ENCODE measurements at regions not wholly inside any gene's neighbourhood (a gene's known extent, or its start where the extent isn't known, plus 50 kb on each side); places are given as distances from the start of the nearest gene placed in this dataset.

DNA sequence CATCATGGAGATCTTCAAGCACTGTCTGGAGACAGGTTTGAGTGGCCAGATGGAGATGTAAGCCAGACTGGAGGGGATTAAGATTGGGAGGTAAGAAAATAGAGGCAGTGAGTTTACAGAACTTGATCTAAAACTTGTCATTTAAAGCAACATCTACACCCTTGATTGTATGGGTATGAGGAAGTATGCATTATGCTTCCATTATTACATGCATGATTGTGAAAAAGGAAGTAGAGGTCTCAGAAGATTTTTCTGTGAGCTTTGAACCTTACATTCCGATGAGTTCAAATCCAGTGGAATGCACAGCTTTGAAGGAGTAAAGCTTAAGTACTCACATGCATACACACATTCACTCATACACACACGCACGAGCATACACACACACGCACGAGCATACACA lies 550.8 kb downstream of the MED13L start:
- TF ChIP-seq, protein P1, sequence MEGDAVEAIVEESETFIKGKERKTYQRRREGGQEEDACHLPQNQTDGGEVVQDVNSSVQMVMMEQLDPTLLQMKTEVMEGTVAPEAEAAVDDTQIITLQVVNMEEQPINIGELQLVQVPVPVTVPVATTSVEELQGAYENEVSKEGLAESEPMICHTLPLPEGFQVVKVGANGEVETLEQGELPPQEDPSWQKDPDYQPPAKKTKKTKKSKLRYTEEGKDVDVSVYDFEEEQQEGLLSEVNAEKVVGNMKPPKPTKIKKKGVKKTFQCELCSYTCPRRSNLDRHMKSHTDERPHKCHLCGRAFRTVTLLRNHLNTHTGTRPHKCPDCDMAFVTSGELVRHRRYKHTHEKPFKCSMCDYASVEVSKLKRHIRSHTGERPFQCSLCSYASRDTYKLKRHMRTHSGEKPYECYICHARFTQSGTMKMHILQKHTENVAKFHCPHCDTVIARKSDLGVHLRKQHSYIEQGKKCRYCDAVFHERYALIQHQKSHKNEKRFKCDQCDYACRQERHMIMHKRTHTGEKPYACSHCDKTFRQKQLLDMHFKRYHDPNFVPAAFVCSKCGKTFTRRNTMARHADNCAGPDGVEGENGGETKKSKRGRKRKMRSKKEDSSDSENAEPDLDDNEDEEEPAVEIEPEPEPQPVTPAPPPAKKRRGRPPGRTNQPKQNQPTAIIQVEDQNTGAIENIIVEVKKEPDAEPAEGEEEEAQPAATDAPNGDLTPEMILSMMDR (IDR thresholded peaks at IDR 0.05): no peak
- TF ChIP-seq RCOR1 (IDR thresholded peaks at IDR 0.05; ENCODE audit: low read depth, low read length) (no peak), KDM1A (IDR thresholded peaks at IDR 0.05; ENCODE audit: low read depth) (no peak), FOSL2 (IDR thresholded peaks at IDR 0.05) (no peak), FOSL2 (CRISPR knock-in tag; IDR thresholded peaks at IDR 0.05) (no peak), POLR2A (IDR thresholded peaks at IDR 0.05; ENCODE audit: low read length) (no peak), RAD21 (conservative IDR thresholded peaks at IDR 0.05 in 1 of 2, IDR thresholded peaks at IDR 0.05 in 1 of 2) (no peak), MAFK (IDR thresholded peaks at IDR 0.05; ENCODE audit: partially characterized antibody) (no peak), BHLHE40 (IDR thresholded peaks at IDR 0.05; ENCODE audit: low read depth, low read length) (no peak)
- TF ChIP-seq, protein P2, sequence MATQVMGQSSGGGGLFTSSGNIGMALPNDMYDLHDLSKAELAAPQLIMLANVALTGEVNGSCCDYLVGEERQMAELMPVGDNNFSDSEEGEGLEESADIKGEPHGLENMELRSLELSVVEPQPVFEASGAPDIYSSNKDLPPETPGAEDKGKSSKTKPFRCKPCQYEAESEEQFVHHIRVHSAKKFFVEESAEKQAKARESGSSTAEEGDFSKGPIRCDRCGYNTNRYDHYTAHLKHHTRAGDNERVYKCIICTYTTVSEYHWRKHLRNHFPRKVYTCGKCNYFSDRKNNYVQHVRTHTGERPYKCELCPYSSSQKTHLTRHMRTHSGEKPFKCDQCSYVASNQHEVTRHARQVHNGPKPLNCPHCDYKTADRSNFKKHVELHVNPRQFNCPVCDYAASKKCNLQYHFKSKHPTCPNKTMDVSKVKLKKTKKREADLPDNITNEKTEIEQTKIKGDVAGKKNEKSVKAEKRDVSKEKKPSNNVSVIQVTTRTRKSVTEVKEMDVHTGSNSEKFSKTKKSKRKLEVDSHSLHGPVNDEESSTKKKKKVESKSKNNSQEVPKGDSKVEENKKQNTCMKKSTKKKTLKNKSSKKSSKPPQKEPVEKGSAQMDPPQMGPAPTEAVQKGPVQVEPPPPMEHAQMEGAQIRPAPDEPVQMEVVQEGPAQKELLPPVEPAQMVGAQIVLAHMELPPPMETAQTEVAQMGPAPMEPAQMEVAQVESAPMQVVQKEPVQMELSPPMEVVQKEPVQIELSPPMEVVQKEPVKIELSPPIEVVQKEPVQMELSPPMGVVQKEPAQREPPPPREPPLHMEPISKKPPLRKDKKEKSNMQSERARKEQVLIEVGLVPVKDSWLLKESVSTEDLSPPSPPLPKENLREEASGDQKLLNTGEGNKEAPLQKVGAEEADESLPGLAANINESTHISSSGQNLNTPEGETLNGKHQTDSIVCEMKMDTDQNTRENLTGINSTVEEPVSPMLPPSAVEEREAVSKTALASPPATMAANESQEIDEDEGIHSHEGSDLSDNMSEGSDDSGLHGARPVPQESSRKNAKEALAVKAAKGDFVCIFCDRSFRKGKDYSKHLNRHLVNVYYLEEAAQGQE (IDR thresholded peaks at IDR 0.05): no peak
- TF ChIP-seq, protein P3, sequence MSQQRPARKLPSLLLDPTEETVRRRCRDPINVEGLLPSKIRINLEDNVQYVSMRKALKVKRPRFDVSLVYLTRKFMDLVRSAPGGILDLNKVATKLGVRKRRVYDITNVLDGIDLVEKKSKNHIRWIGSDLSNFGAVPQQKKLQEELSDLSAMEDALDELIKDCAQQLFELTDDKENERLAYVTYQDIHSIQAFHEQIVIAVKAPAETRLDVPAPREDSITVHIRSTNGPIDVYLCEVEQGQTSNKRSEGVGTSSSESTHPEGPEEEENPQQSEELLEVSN (IDR thresholded peaks at IDR 0.05; ENCODE audit: borderline replicate concordance, low read depth): no peak

Measured in A549 (cell line).